Panc1 (cell line): ENCODE measurements at regions not wholly inside any gene's neighbourhood (a gene's known extent, or its start where the extent isn't known, plus 50 kb on each side); places are given as distances from the start of the nearest gene placed in this dataset.

Experiments
- CTCF ChIP-seq: fragments of 450-650 bp; IDR thresholded peaks from 2 replicates; pipeline ENCODE4 v1.5.1; 2017; ENCODE audit warnings: mild to moderate bottlenecking
- POLR2AphosphoS5 ChIP-seq: IDR thresholded peaks from 2 replicates; pipeline ENCODE4 v1.6.1; 2012; ENCODE audit warnings: mild to moderate bottlenecking, low read depth, low read length, moderate library complexity
- SIN3A ChIP-seq: IDR thresholded peaks from 2 replicates; pipeline ENCODE4 v1.6.1; 2012; ENCODE audit warnings: low read depth, mild to moderate bottlenecking, low read length, moderate library complexity, borderline replicate concordance; ENCODE audit not compliant: insufficient read depth

- TF ChIP-seq CTCF (no peak), POLR2AphosphoS5 (no peak), SIN3A (no peak)
These were observed 186.6 kb upstream of the NRP1 start for GRCh38 chr10:33521062-33521461.
